ENCODE measurements at regions not wholly inside any gene's neighbourhood (a gene's known extent, or its start where the extent isn't known, plus 50 kb on each side); places are given as distances from the start of the nearest gene placed in this dataset.

- no CpG with 5 or more reads among the region's 8 CpGs for WGBS (ENCODE audit: insufficient coverage, insufficient read length)
- DNase-seq (ENCODE audit: low read depth, low spot score): no peak
- no peaks in the 10 kb centered on the region for H3K27me3 ChIP-seq (ENCODE audit: control insufficient read depth, insufficient read depth, low read length)
These were observed 74.7 kb upstream of the DLG1 start for GRCh38 chr3:197373096-197373495.

GRCh38 chr3:197372047-197372661 lies 73.7 kb upstream of the DLG1 start:
- no peak overlapping the region for H3K4me3 ChIP-seq (ENCODE audit: low read length)
- no peaks in the 10 kb centered on the region; the same call in 1 of the 2 replicates for H3K4me1 ChIP-seq (ENCODE audit: control insufficient read depth, insufficient read depth, low read length)
- H3K36me3 ChIP-seq (ENCODE audit: control insufficient read depth, insufficient read depth, low read length): no peaks in the 10 kb centered on the region
- H3K27me3 ChIP-seq (ENCODE audit: control insufficient read depth, insufficient read depth, low read length): no peaks in the 10 kb centered on the region
- no CpG with 5 or more reads among the region's 7 CpGs for WGBS (ENCODE audit: insufficient coverage, insufficient read length)
- H3K9me3 ChIP-seq (ENCODE audit: control insufficient read depth, insufficient read depth, low read length): no peaks in the 10 kb centered on the region
- no peak overlapping the region for H3K27ac ChIP-seq (ENCODE audit: low read length)
- no peak for DNase-seq (ENCODE audit: low read depth, low spot score)

More at GRCh38 chr3:197373096-197373495, 74.7 kb upstream of the DLG1 start:
- Histone ChIP-seq H3K27ac (ENCODE audit: low read length) (no peak overlapping the region), H3K9me3 (ENCODE audit: control insufficient read depth, insufficient read depth, low read length) (0 out of 2 replicates have a peak, but pooled peaks cover 2% of the 10 kb centered on the region), H3K36me3 (ENCODE audit: control insufficient read depth, insufficient read depth, low read length) (no peaks in the 10 kb centered on the region), H3K4me1 (ENCODE audit: control insufficient read depth, insufficient read depth, low read length) (no peaks in the 10 kb centered on the region; the same call in 1 of the 2 replicates), H3K4me3 (ENCODE audit: low read length) (no peak overlapping the region)

GRCh38 chr3:197371591-197372046 lies 73.2 kb upstream of the DLG1 start:
- Histone ChIP-seq H3K4me3 (ENCODE audit: low read length) (no peak overlapping the region), H3K4me1 (ENCODE audit: control insufficient read depth, insufficient read depth, low read length) (no peaks in the 10 kb centered on the region; the same call in 1 of the 2 replicates), H3K9me3 (ENCODE audit: control insufficient read depth, insufficient read depth, low read length) (no peaks in the 10 kb centered on the region), H3K27me3 (ENCODE audit: control insufficient read depth, insufficient read depth, low read length) (no peaks in the 10 kb centered on the region), H3K36me3 (ENCODE audit: control insufficient read depth, insufficient read depth, low read length) (no peaks in the 10 kb centered on the region), H3K27ac (ENCODE audit: low read length) (no peak overlapping the region)
- no CpG with 5 or more reads among the region's 1 CpG for WGBS (ENCODE audit: insufficient coverage, insufficient read length)
- no peak for DNase-seq (ENCODE audit: low read depth, low spot score)

- no peaks in the 10 kb centered on the region for H3K9me3 ChIP-seq (ENCODE audit: control insufficient read depth, insufficient read depth, low read length)
- no peak overlapping the region for H3K4me3 ChIP-seq (ENCODE audit: low read length)
- H3K27ac ChIP-seq (ENCODE audit: low read length): no peak overlapping the region
- no peaks in the 10 kb centered on the region; the same call in 1 of the 2 replicates for H3K4me1 ChIP-seq (ENCODE audit: control insufficient read depth, insufficient read depth, low read length)
- no CpG with 5 or more reads among the region's 2 CpGs for WGBS (ENCODE audit: insufficient coverage, insufficient read length)
- no peaks in the 10 kb centered on the region for H3K36me3 ChIP-seq (ENCODE audit: control insufficient read depth, insufficient read depth, low read length)
- no peaks in the 10 kb centered on the region for H3K27me3 ChIP-seq (ENCODE audit: control insufficient read depth, insufficient read depth, low read length)
- DNase-seq (ENCODE audit: low read depth, low spot score): no peak
These were observed 71.1 kb upstream of the DLG1 start for GRCh38 chr3:197369545-197369944.

- Histone ChIP-seq H3K27ac (ENCODE audit: low read length) (no peak overlapping the region), H3K27me3 (ENCODE audit: control insufficient read depth, insufficient read depth, low read length) (no peaks in the 10 kb centered on the region), H3K4me3 (ENCODE audit: low read length) (no peak overlapping the region), H3K4me1 (ENCODE audit: control insufficient read depth, insufficient read depth, low read length) (no peaks in the 10 kb centered on the region; the same call in 1 of the 2 replicates), H3K36me3 (ENCODE audit: control insufficient read depth, insufficient read depth, low read length) (no peaks in the 10 kb centered on the region), H3K9me3 (ENCODE audit: control insufficient read depth, insufficient read depth, low read length) (no peaks in the 10 kb centered on the region)
- no peak for DNase-seq (ENCODE audit: low read depth, low spot score)
- WGBS (ENCODE audit: insufficient coverage, insufficient read length): no CpG with 5 or more reads among the region's 4 CpGs
These were observed 70.4 kb upstream of the DLG1 start for GRCh38 chr3:197368821-197369220.

- no CpG with 5 or more reads among the region's 4 CpGs for WGBS (ENCODE audit: insufficient coverage, insufficient read length)
- no peak for DNase-seq (ENCODE audit: low read depth, low spot score)
- Histone ChIP-seq H3K27me3 (ENCODE audit: control insufficient read depth, insufficient read depth, low read length) (no peaks in the 10 kb centered on the region), H3K4me3 (ENCODE audit: low read length) (no peak overlapping the region), H3K9me3 (ENCODE audit: control insufficient read depth, insufficient read depth, low read length) (no peaks in the 10 kb centered on the region), H3K27ac (ENCODE audit: low read length) (no peak overlapping the region), H3K4me1 (ENCODE audit: control insufficient read depth, insufficient read depth, low read length) (no peaks in the 10 kb centered on the region; the same call in 1 of the 2 replicates), H3K36me3 (ENCODE audit: control insufficient read depth, insufficient read depth, low read length) (no peaks in the 10 kb centered on the region)
These were observed 69.9 kb upstream of the DLG1 start for GRCh38 chr3:197368330-197368729.

- no CpG with 5 or more reads among the region's 13 CpGs for WGBS (ENCODE audit: insufficient coverage, insufficient read length)
- no peak overlapping the region for H3K4me3 ChIP-seq (ENCODE audit: low read length)
- no peaks in the 10 kb centered on the region for H3K27me3 ChIP-seq (ENCODE audit: control insufficient read depth, insufficient read depth, low read length)
- DNase-seq (ENCODE audit: low read depth, low spot score): no peak
- H3K4me1 ChIP-seq (ENCODE audit: control insufficient read depth, insufficient read depth, low read length): no peaks in the 10 kb centered on the region; the same call in 1 of the 2 replicates
- H3K9me3 ChIP-seq (ENCODE audit: control insufficient read depth, insufficient read depth, low read length): no peaks in the 10 kb centered on the region
- no peaks in the 10 kb centered on the region for H3K36me3 ChIP-seq (ENCODE audit: control insufficient read depth, insufficient read depth, low read length)
- no peak overlapping the region for H3K27ac ChIP-seq (ENCODE audit: low read length)
These were observed 68.8 kb upstream of the DLG1 start for GRCh38 chr3:197367081-197367780.

- WGBS (ENCODE audit: insufficient coverage, insufficient read length): no CpG with 5 or more reads among the region's 13 CpGs
- Histone ChIP-seq H3K27me3 (ENCODE audit: control insufficient read depth, insufficient read depth, low read length) (no peaks in the 10 kb centered on the region), H3K4me1 (ENCODE audit: control insufficient read depth, insufficient read depth, low read length) (no peaks in the 10 kb centered on the region; the same call in 1 of the 2 replicates), H3K4me3 (ENCODE audit: low read length) (no peak overlapping the region), H3K36me3 (ENCODE audit: control insufficient read depth, insufficient read depth, low read length) (no peaks in the 10 kb centered on the region), H3K9me3 (ENCODE audit: control insufficient read depth, insufficient read depth, low read length) (no peaks in the 10 kb centered on the region), H3K27ac (ENCODE audit: low read length) (no peak overlapping the region)
- DNase-seq (ENCODE audit: low read depth, low spot score): no peak
These were observed 68.1 kb upstream of the DLG1 start for GRCh38 chr3:197366301-197367044.

- no CpG with 5 or more reads among the region's 4 CpGs for WGBS (ENCODE audit: insufficient coverage, insufficient read length)
- Histone ChIP-seq H3K9me3 (ENCODE audit: control insufficient read depth, insufficient read depth, low read length) (no peaks in the 10 kb centered on the region), H3K4me1 (ENCODE audit: control insufficient read depth, insufficient read depth, low read length) (no peaks in the 10 kb centered on the region; the same call in 1 of the 2 replicates), H3K4me3 (ENCODE audit: low read length) (no peak overlapping the region), H3K36me3 (ENCODE audit: control insufficient read depth, insufficient read depth, low read length) (no peaks in the 10 kb centered on the region), H3K27ac (ENCODE audit: low read length) (no peak overlapping the region), H3K27me3 (ENCODE audit: control insufficient read depth, insufficient read depth, low read length) (no peaks in the 10 kb centered on the region)
- DNase-seq (ENCODE audit: low read depth, low spot score): no peak
These were observed 67.2 kb upstream of the DLG1 start for GRCh38 chr3:197365586-197365985.

- no peaks in the 10 kb centered on the region for H3K36me3 ChIP-seq (ENCODE audit: control insufficient read depth, insufficient read depth, low read length)
- no peak overlapping the region for H3K27ac ChIP-seq (ENCODE audit: low read length)
- WGBS (ENCODE audit: insufficient coverage, insufficient read length): no CpG with 5 or more reads among the region's 9 CpGs
- no peaks in the 10 kb centered on the region; the same call in 1 of the 2 replicates for H3K9me3 ChIP-seq (ENCODE audit: control insufficient read depth, insufficient read depth, low read length)
- DNase-seq (ENCODE audit: low read depth, low spot score): no peak
- no peak overlapping the region for H3K4me3 ChIP-seq (ENCODE audit: low read length)
- no peaks in the 10 kb centered on the region for H3K27me3 ChIP-seq (ENCODE audit: control insufficient read depth, insufficient read depth, low read length)
- no peaks in the 10 kb centered on the region; the same call in 1 of the 2 replicates for H3K4me1 ChIP-seq (ENCODE audit: control insufficient read depth, insufficient read depth, low read length)
These were observed 66.1 kb upstream of the DLG1 start for GRCh38 chr3:197364410-197365071.

Measured in iPS DF 6.9 (cell line).